ENCODE measurements at regions not wholly inside any gene's neighbourhood (a gene's known extent, or its start where the extent isn't known, plus 50 kb on each side); places are given as distances from the start of the nearest gene placed in this dataset.
"Not testable (repeated sequence)": the region's sequence is repeated elsewhere in the genome, so short reads cannot be mapped to it uniquely, and the experiment has no call there.

- DNase-seq (ENCODE audit: low read depth) = no peak
- TF ChIP-seq CTCF (IDR thresholded peaks at IDR 0.05; ENCODE audit: insufficient read depth, low read length) = no peak
- H3K4me3 ChIP-seq (ENCODE audit: low read depth, low read length) = no peak overlapping the region
Measured at GRCh38 chr9:104997536-104997935, 69.6 kb upstream of the ABCA1 start.

- no peak overlapping the region for H3K4me3 ChIP-seq (ENCODE audit: low read depth, low read length)
- no peak for TF ChIP-seq CTCF (IDR thresholded peaks at IDR 0.05; ENCODE audit: insufficient read depth, low read length)
- no peak for DNase-seq (ENCODE audit: low read depth)
Measured at GRCh38 chr9:104999136-104999535, 71.2 kb upstream of the ABCA1 start.

- H3K4me3 ChIP-seq (ENCODE audit: low read depth, low read length); DNase-seq (ENCODE audit: low read depth): not testable (repeated sequence)
Measured at GRCh38 chr9:105000529-105000928, 72.6 kb upstream of the ABCA1 start.

GRCh38 chr9:105004466-105005090, 76.6 kb upstream of the ABCA1 start:
- DNase-seq (ENCODE audit: low read depth) = no peak
- TF ChIP-seq CTCF (IDR thresholded peaks at IDR 0.05; ENCODE audit: insufficient read depth, low read length) = no peak
- H3K4me3 ChIP-seq (ENCODE audit: low read depth, low read length) = no peak overlapping the region

GRCh38 chr9:105005186-105005585, 77.2 kb upstream of the ABCA1 start:
- H3K4me3 ChIP-seq (ENCODE audit: low read depth, low read length) = no peak overlapping the region
- no peak for DNase-seq (ENCODE audit: low read depth)
- TF ChIP-seq CTCF (IDR thresholded peaks at IDR 0.05; ENCODE audit: insufficient read depth, low read length) = no peak

GRCh38 chr9:105006514-105006913, 78.6 kb upstream of the ABCA1 start:
- no peak overlapping the region for H3K4me3 ChIP-seq (ENCODE audit: low read depth, low read length)
- no peak for TF ChIP-seq CTCF (IDR thresholded peaks at IDR 0.05; ENCODE audit: insufficient read depth, low read length)
- DNase-seq (ENCODE audit: low read depth) = no peak

GRCh38 chr9:105007143-105007542, 79.2 kb upstream of the ABCA1 start:
- H3K4me3 ChIP-seq (ENCODE audit: low read depth, low read length) = no peak overlapping the region
- peak; percentile 93 for DNase-seq (ENCODE audit: low read depth)
- no peak for TF ChIP-seq CTCF (IDR thresholded peaks at IDR 0.05; ENCODE audit: insufficient read depth, low read length)

- DNase-seq (ENCODE audit: low read depth); H3K4me3 ChIP-seq (ENCODE audit: low read depth, low read length): not testable (repeated sequence)
Measured at GRCh38 chr9:105010089-105010488, 82.1 kb upstream of the ABCA1 start.
